ENCODE measurements at regions not wholly inside any gene's neighbourhood (a gene's known extent, or its start where the extent isn't known, plus 50 kb on each side); places are given as distances from the start of the nearest gene placed in this dataset.

GRCh38 chr6:76706631-76707030 is 634.2 kb upstream of the IMPG1 start:
- H3K27ac ChIP-seq (replicated peaks), result no peak overlapping the region

GRCh38 chr6:76706086-76706485 is 633.6 kb upstream of the IMPG1 start:
- DNase-seq (ENCODE audit: low read depth in 1 of 2, low spot score in 1 of 2), result no peak
- H3K4me3 ChIP-seq (replicated peaks; ENCODE audit: insufficient read depth, low read length), result no peak overlapping the region

More at GRCh38 chr6:76706631-76707030, 634.2 kb upstream of the IMPG1 start:
- TF ChIP-seq REST (IDR thresholded peaks at IDR 0.05; ENCODE audit: insufficient replicate concordance, low read depth) (no peak), SPI1 (IDR thresholded peaks at IDR 0.05; ENCODE audit: borderline replicate concordance, low read depth) (no peak), POLR2AphosphoS5 (IDR thresholded peaks at IDR 0.05; ENCODE audit: low read depth) (no peak), CTCF (IDR thresholded peaks at IDR 0.05; ENCODE audit: insufficient read depth, low read length) (no peak), GABPA (IDR thresholded peaks at IDR 0.05; ENCODE audit: low read depth) (no peak)
- H3K27me3 ChIP-seq (ENCODE audit: insufficient read depth, poor library complexity, severe bottlenecking), result no peaks in the 10 kb centered on the region
- DNase-seq (ENCODE audit: low read depth in 1 of 2, low spot score in 1 of 2), result no peak
- no peak overlapping the region for H3K4me3 ChIP-seq (replicated peaks; ENCODE audit: insufficient read depth, low read length)

GRCh38 chr6:76703786-76704185 is 631.3 kb upstream of the IMPG1 start:
- TF ChIP-seq CTCF (IDR thresholded peaks at IDR 0.05; ENCODE audit: insufficient read depth, low read length) (no peak), POLR2AphosphoS5 (IDR thresholded peaks at IDR 0.05; ENCODE audit: low read depth) (no peak), GABPA (IDR thresholded peaks at IDR 0.05; ENCODE audit: low read depth) (no peak), SPI1 (IDR thresholded peaks at IDR 0.05; ENCODE audit: borderline replicate concordance, low read depth) (no peak), REST (IDR thresholded peaks at IDR 0.05; ENCODE audit: insufficient replicate concordance, low read depth) (no peak)

More at GRCh38 chr6:76706086-76706485, 633.6 kb upstream of the IMPG1 start:
- no peak overlapping the region for H3K27ac ChIP-seq (replicated peaks)
- no peaks in the 10 kb centered on the region for H3K27me3 ChIP-seq (ENCODE audit: insufficient read depth, poor library complexity, severe bottlenecking)
- TF ChIP-seq SPI1 (IDR thresholded peaks at IDR 0.05; ENCODE audit: borderline replicate concordance, low read depth) (no peak), CTCF (IDR thresholded peaks at IDR 0.05; ENCODE audit: insufficient read depth, low read length) (no peak)

GRCh38 chr6:76703285-76703684 is 630.8 kb upstream of the IMPG1 start:
- TF ChIP-seq CTCF (IDR thresholded peaks at IDR 0.05; ENCODE audit: insufficient read depth, low read length) (no peak), POLR2AphosphoS5 (IDR thresholded peaks at IDR 0.05; ENCODE audit: low read depth) (no peak), GABPA (IDR thresholded peaks at IDR 0.05; ENCODE audit: low read depth) (no peak), REST (IDR thresholded peaks at IDR 0.05; ENCODE audit: insufficient replicate concordance, low read depth) (no peak), SPI1 (IDR thresholded peaks at IDR 0.05; ENCODE audit: borderline replicate concordance, low read depth) (no peak)
- H3K4me3 ChIP-seq (replicated peaks; ENCODE audit: insufficient read depth, low read length), result no peak overlapping the region
- DNase-seq (ENCODE audit: low read depth in 1 of 2, low spot score in 1 of 2), result no peak
- no peak overlapping the region for H3K27ac ChIP-seq (replicated peaks)
- H3K27me3 ChIP-seq (ENCODE audit: insufficient read depth, poor library complexity, severe bottlenecking), result no peaks in the 10 kb centered on the region

More at GRCh38 chr6:76703786-76704185, 631.3 kb upstream of the IMPG1 start:
- Histone ChIP-seq H3K27me3 (ENCODE audit: insufficient read depth, poor library complexity, severe bottlenecking) (no peaks in the 10 kb centered on the region), H3K4me3 (replicated peaks; ENCODE audit: insufficient read depth, low read length) (no peak overlapping the region), H3K27ac (replicated peaks) (no peak overlapping the region)
- DNase-seq (ENCODE audit: low read depth in 1 of 2, low spot score in 1 of 2), result no peak

Measured in HL-60 (cell line).